ENCODE measurements at regions not wholly inside any gene's neighbourhood (a gene's known extent, or its start where the extent isn't known, plus 50 kb on each side); places are given as distances from the start of the nearest gene placed in this dataset.
"Not testable (repeated sequence)": the region's sequence is repeated elsewhere in the genome, so short reads cannot be mapped to it uniquely, and the experiment has no call there.

DNA sequence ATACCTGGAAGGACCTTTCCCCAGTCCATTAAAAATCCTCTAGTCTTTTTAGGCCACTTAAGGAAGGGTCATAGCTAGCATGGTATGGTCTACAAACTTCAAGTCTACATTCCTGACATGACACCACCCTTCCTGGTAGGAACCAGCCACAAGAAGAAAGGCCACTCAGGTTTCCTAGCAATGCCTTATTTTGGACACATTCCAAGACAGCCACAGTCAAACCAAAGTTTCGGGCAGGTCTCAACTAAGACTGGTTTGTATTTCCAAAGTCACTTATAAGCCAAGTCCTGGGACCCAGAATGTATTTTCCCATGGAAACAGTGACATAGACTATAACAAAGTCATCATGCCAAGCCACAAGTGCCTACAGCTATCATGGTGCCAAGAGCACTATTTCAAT, 50.6 kb upstream of the SLC44A3 start:
- DNase-seq: no peak

DNA sequence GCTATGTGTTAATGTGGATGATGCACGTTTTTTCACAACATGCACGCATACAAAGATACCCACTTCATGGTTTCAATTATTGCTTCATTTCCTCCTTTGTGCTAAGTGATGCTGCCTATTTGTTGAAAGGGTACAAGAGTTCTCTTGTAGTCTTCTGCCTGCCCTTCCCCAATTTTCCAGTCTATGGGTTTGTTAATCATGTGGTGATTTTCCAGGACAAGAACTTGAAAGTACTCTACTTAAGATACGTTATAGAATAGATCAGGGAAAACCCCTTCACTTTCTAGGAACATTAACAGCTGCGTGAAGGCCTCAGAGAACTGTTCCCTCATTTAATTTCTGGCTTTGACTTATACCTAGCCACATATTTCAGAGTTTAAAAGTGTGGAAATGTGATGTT, 52.1 kb upstream of the SLC44A3 start:
- no peak for DNase-seq

DNA sequence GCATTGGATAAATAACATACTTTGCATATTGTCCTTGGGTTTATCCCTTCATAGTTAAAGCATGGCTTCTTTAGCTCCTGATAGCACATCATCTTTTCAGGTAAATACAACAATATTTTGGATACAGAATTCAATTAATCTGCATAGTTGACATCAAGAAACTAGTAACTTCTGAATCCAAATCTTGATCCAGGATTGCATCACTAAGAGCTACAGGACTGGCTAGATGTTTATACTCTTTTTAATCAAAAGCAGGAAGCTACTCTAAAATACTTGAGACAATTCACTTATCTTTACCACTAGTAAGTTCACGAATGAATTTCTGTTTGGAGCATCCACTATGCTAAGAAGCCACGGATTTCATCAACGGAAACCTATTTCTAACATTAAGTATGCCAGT, 54.2 kb upstream of the SLC44A3 start:
- no peak for DNase-seq

DNA sequence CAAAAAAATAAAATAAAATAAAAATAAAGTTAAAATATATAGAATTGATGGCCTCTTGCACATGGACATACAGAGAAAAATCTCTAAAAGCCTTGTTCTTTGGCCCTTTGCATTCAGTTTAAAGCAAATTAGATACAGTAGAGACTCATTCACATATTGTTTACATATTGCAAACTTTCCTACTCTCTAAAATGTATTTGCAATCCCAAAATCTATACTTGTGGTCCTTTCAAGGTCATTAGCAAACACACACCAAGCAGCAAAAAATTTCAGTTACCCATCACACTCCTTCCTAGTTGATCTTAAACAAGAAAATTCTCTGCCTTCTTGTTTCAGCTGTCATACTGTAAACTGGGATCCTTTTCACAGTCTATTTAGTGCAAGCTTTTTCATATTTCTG, 61.0 kb upstream of the SLC44A3 start:
- no peak for DNase-seq

DNA sequence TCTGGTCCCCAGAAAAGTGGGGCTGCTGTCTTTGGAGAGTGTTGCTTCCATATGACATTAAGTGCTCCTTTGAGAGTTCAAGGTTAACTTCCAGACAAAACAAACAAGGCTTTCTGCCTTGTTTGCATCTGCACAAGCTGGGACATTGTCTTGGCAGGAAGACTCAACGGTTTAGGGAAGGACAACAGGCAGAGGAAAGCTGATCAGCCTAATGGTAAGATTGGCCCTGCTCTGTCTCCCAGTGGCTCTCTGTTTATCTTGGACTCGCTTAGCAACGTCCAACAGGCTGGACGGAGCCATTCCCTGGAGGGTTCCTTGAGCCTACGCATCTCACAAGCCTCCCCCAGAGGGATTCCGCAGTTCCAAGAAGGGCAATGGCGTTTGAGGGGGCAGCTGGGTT, 62.2 kb upstream of the SLC44A3 start:
- DNase-seq: peak; percentile 38

DNA sequence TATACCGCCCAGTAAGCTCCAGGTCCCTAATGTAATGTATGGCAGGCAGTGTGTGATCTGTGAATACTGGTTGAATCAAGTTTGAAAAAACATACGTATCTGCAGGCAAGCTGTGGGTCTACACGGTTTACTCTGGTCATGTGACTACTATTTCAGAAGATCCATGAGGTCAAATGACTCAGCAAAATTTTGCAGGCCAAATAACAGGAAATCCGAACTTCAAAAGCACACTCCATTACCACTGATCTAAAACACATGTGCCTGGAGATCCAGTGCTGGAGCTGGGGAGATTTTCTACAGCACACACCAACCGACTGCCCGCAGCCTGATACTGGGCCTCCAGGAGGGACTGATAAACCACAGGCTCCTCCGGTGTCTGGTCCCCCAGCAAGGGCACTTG, 64.5 kb upstream of the SLC44A3 start:
- peak; percentile 68 for DNase-seq

DNA sequence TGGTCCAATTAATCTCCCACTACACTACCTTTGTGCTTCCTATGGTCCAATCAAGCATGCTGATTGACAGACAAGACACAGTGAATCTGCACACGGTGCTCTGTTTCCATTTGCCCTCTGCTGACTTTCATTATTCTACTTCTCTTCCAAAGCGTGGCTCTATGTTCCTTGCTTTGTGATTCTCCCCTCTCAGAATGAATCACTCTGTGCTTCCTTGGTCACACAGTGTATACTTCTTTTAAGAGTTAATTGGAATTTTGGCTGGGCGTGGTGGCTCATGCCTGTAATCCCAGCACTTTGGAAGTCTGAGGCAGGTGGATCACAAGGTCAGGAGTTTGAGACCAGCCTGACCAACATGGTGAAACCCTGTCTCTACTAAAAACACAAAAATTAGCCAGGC, 65.1 kb upstream of the SLC44A3 start:
- not testable (repeated sequence) for DNase-seq

DNA sequence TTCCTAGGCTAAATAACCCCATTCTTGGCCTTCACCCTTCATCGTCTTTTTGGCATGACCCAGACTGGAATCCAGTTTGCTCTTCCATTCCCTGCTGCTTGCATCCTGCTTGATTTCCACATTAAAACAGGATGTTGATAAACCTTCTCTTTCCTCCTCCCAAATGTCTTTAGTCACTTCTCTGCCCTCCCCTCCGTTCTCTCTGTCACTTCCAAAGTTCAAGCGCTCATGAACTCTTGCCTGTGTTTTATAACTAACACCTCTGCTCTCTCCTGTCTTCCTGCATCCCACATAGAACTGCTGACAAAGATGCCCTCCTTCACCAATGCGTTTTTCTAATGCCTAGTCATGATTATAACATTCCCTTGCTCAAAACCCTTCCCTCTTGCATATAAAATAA, 65.6 kb upstream of the SLC44A3 start:
- DNase-seq: no peak

DNA sequence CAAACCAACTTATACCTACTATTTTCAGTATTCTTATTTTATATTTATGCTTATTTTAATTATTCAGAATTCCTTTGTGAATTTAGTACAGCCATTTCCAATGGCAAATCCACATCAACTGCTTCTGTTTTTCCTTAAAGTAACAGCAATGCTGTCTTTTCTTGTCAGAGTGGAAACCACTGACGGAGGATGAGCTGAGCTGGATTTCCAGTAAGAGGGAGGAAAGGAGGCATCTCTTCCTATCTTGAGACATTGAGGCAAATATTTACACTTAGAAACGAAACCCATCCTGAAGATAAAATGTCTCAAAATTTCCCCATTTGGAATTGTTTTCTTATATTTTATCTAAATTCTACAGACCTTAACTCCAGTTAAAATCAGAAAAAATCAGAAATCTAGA, 66.1 kb upstream of the SLC44A3 start:
- no peak for DNase-seq

DNA sequence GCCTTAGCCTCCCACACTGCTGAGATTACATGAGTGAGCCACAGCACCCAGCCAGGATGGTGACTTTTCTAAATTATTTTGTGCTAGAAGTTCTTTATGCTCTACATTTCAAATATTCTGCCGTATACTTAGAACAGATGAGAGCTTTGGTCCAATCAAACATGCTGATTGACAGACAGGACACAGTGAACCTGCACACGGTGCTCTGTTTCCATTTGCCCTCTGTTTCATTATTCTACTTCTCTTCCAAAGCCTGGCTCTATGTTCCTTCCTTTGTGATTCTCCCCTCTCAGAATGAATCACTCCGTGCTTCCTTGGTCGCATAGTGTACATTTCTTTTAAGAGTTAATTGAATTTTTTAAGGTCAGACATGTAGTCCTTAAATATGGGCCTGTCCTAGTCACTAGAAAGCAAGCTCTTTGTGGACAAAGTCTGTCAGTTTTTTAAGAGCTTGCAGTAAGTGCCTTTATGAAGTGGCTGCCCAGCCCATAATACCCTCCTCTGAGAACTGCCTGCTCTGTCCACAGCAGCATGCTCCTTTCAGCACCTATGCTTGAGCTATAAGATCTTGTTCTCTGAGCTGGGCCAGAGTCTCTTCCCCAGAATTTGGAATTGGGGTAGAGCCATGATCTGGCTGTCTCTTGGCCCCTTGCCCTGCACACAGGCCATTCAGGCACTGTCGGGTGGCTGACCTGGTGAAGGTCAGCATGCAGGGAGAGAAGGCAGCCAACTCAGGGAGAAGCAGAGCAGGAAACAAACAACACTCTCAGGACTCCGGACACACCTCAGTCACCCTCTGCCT, 66.8 kb upstream of the SLC44A3 start:
- DNase-seq: no peak

DNA sequence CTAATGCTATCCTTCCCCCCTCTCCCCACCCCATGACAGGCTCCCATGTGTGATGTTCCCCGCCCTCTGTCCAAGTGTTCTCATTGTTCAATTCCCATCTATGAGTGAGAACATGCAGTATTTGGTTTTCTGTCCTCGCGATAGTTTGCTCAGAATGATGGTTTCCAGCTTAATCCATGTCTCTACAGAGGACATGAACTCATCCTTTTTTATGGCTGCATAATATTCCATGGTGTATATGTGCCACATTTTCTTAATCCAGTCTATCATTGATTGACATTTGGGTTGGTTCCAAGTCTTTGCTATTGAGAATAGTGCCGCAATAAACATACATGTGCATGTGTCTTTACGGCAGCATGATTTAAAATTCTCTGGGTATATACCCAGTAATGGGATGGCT, 68.7 kb upstream of the SLC44A3 start:
- not testable (repeated sequence) for DNase-seq

DNA sequence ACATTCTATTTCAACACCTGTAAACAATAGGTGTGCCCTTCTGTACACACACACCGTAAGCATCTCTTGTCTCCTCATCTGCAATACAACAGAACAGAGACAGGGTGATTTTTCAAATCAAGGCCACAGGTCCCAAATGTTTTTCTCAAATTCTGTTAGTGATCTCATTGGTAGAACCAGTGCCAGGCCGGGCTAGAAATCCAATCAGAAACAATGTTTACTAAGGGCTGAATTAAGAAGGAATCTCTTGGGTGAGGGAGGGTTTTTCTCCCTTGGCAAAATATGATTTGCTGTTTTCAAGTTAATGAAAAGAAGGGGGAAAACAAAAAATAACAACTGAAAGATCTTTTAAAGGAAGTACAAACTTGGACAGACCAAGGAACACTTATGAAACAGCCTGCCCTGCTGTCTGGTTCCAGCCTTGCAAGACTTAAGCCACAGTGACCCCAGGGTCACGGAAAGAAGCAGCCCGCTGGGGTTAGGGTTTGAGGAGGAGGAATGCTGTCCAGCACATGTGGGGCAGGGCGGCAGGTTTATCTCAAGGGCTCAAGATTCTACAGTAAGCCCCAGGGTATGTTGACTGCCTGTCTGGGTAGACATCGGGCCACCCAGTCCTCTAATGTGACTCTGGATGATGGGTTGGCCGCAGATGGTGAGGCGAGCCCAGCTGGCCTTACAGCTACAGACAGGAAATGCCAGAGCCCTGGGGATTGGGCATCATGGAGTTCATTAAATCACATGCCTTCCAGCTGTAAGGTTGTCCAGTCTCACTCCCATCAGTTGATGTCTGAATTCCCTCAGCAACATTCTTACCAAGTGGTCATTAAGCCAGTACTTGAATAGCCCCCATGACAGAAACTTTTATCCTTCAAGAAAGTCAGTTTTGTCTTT, 73.3 kb upstream of the SLC44A3 start:
- no peak for DNase-seq

DNA sequence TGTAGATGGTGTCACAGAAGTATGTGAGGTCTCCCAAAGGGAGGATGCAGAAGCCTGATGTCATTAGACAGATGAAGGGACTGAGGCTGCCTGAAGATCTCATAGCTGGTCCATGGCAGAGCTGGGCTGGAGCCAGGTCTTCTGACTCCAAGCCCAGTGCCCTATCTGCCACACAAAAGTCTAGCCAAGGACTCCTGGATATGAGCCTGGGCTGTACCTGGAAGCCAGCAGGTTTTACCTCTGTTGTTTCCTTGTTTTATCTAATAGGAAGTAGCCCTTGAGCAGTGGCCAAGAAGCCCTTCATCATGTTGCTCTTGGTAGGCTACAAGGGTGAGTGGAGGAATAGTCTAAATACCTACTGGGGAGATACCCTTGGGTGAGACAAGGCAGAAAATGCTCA, 74.4 kb upstream of the SLC44A3 start:
- DNase-seq: no peak

DNA sequence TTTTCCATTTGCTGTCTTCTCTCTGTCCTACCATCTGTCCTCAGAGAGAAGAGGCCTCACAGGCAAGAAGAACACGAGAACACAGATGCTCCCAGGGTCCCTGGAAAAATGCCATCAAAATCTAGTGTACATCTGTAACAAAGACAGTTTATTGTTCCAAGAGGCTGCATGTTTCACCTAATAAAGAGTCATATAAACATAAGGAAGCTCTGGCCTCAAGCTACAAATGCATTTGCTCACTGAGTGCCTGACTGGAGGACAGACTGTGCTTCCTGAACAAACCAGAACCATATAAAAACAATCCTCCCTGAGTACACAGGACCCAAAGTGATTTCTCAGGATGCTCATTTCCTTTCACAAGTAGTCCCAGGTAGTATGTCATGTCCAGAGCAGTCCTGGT, 76.3 kb upstream of the SLC44A3 start:
- DNase-seq: peak; percentile 74

DNA sequence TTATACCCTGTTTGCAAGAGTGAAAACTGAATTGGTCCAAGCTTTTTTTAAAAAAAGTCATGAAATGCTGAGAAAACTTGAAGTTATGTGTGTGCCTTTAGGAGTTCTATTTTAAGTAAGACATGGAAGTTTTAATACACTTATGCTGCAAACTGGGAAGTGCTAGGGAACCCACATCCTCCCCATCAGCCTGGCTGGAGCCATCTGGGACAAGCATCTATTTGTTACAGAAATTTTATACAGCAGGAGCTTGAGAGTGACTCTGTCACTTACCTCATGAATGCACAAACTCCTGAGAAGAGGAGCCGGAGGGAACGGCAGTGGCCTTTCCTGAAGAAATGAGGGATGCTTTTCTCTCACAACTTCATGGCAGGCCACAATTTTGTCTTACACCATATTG, 78.2 kb upstream of the SLC44A3 start:
- DNase-seq: no peak

DNA sequence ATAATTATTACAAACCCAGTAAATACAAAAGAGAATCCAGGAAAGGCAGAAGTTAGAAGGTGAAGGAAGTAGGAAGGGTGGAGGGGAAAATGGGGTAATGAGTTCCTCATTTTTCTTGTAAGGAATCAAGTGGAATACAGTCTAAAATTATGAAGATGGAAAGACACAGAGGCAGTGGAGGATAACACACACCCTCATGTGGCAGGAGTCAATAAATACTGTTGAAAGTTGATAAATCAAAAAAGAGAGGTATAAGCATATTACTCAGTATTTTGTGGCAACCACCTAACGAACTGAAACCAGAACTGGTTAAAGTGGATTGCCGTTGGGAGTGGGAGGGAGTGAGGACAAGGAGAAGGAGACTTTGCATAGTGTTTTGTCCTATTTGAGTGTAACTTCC, 78.6 kb upstream of the SLC44A3 start:
- no peak for DNase-seq

DNA sequence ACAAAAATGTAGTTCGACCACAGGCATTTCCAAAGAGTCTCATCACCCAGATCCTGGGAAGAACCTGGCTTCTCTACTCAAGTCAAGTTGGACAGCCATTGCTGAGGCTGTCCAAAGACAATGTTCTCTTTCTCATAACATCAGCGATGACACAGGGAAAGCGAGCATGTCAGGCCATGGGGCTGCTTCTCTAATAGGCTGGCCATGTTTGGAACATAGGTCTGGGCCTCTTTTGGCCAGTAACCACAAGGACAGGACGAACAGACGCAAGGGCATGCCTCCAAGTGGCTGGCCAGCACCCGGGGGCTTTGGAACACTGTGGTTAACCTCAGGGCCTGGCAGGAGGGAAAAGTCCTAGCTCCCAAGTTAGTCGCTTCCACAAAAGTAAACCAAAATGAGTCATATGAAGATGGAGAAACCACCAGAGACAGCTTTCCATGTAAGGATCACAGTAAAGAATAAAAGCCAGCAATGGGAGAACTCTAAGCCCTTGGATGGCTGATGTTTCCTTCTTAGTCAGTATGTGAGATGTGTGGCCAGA, 80.6 kb upstream of the SLC44A3 start:
- no peak for DNase-seq

DNA sequence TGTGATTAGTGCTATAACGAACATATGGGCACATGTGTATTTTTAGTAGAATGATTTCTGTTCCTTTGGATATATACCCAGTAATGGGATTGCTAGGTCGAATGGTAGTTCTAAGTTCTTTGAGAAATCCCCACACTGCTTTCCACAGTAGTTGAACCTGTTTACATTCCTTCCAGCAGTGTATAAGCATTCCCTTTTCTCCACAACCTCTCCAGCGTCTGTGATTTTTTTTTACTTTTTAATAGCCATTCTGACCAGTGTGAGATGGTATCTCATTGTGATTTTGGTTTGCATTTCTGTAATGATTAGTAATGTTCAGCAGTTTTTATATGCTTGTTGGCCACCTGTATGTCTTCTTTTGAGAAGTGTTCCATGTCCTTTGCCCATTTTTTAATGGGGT, 81.8 kb upstream of the SLC44A3 start:
- no peak for DNase-seq

DNA sequence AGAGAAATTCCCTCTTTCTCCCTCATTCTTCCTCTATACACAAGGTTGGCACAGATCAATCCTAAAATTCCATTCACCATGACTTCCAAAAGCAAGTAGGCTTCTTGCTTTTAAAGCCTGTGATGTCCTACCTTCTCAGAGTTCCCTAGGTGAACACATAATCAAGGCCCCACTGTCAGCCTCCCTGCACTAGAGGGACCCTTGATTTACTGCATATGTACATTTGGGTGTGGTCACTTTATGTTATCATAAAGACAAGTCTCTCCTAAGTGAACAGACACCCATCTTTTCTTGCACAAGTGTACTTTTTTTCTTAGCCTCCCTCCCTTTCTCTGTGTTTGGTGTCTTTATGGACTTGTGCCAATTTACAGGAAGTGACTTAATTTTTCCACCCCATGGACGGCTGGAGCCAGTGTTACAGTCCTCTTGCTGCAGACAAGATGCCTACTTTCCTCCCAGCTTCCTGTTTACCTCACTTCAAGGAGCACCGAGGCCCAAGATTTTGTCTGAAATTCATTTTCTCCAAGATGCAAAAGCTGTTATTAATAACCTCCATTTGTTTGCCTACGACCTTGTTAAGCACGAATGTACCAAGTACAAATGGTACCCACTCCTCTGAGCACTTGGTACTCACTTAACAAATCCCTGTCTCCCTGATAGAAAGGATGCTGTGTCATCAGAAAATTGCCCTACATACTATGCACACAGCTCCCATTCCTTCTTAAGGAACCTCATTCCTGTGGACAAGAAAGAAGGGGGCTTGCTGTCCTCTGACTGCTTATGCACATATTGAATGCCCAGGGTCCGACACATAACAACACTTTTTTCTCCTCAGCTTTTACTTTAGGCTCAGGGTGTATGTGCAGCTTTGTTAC, 82.8 kb upstream of the SLC44A3 start:
- no peak for DNase-seq

DNA sequence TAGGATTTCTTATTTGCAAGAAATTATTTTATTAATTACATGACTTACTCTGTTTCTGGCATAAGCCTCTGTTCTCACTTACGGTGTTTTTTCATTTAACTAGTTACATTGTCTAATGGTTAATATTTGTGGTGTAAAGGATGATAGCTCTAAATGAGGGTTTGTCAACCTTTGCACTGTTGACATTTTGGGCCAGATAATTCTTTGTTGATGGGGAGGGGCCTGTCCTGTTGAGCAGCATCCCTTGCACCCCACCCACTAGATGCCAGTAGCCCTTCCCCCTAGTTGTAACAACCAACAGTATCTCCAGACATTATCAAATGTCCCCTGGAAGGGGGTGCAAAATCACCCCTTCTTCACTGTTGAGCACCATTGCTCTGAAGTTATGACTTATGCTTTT, 83.6 kb upstream of the SLC44A3 start:
- no peak for DNase-seq

DNA sequence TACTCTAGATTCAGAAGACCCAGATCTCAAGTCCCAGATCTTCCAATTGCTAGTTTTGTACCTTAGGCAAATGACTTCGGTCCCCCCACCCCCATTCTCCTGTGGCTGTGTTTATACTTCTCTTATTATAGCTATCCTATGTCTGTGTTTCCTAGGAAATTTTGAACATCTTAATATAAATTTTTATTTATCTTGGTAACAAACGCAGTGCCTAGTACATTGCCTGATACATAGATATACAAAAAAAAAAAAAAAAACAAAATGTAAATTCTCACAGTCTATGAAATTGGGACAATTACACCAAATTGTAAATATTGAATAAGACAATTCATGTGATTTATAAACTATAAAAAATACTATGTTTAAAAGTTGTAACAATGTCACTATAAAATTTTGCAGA, 84.1 kb upstream of the SLC44A3 start:
- no peak for DNase-seq

Data from hindlimb muscle (tissue), 1 donor.